GM21526 (cell line): ENCODE measurements at regions not wholly inside any gene's neighbourhood (a gene's known extent, or its start where the extent isn't known, plus 50 kb on each side); places are given as distances from the start of the nearest gene placed in this dataset.

Source experiments
- ATAC-seq: cut with Tn5 transposase; IDR thresholded peaks from one replicate; pipeline ENCODE4 v1.9.1; 2021; ENCODE audit warnings: moderate library complexity; ENCODE audit not compliant: unreplicated experiment, low FRiP score

- ATAC-seq = peak; percentile 36
These were observed 49.8 kb upstream of the BAHCC1 start for GRCh38 chr17:81345228-81346089.
